ENCODE measurements at regions not wholly inside any gene's neighbourhood (a gene's known extent, or its start where the extent isn't known, plus 50 kb on each side); places are given as distances from the start of the nearest gene placed in this dataset.

DNA sequence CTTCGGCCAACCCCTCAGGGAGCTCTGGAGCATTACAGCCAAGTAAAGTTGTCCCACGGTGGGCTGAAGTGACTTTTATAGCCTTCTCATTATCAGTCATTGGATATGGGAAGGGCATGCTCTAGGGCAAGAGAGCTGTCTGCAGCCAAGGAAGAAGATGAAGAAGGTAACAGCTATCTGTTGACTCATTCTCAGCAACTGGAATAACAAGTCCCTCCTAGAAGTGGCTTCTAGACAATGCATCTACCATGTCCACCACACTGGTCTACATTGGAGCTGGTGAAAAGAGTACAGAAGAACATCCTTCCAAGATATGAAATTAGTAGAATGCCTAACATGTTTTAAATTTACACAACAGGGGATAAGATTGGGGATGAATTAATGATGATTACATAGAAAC, 524.2 kb downstream of the ACTL7B start:
- TF ChIP-seq, protein P1, sequence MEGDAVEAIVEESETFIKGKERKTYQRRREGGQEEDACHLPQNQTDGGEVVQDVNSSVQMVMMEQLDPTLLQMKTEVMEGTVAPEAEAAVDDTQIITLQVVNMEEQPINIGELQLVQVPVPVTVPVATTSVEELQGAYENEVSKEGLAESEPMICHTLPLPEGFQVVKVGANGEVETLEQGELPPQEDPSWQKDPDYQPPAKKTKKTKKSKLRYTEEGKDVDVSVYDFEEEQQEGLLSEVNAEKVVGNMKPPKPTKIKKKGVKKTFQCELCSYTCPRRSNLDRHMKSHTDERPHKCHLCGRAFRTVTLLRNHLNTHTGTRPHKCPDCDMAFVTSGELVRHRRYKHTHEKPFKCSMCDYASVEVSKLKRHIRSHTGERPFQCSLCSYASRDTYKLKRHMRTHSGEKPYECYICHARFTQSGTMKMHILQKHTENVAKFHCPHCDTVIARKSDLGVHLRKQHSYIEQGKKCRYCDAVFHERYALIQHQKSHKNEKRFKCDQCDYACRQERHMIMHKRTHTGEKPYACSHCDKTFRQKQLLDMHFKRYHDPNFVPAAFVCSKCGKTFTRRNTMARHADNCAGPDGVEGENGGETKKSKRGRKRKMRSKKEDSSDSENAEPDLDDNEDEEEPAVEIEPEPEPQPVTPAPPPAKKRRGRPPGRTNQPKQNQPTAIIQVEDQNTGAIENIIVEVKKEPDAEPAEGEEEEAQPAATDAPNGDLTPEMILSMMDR (IDR thresholded peaks at IDR 0.05) = no peak
- TF ChIP-seq POLR2A (IDR thresholded peaks at IDR 0.05) (no peak), POLR2AphosphoS5 (IDR thresholded peaks at IDR 0.05) (no peak)
